A549 (cell line): ENCODE measurements at regions not wholly inside any gene's neighbourhood (a gene's known extent, or its start where the extent isn't known, plus 50 kb on each side); places are given as distances from the start of the nearest gene placed in this dataset.

Experiments
- ATAC-seq, 2 experiments: fragments of 200-7000 bp in 1 of 2; fragments of >200 bp in 1 of 2; cut with Nextera tagmentation in 1 of 2; cut with Tn5 transposase in 1 of 2; 3 replicates each; pipeline versions ENCODE4 v1.8.0 to v1.9.1; 2018 to 2020; ENCODE audit warnings: mild to moderate bottlenecking in 1 of 2, moderate library complexity in 1 of 2
- CTCF ChIA-PET: fragments of 300-600 bp; sonication (Branson Sonifier 250); formaldehyde crosslinking; extraction: SDS; loops from one replicate; lab custom pipeline; 2021; ENCODE audit warnings: antibody characterized with exemption, inconsistent platforms; lab: Yijun Ruan, JAX
- POLR2A ChIA-PET: fragments of 350-600 bp; formaldehyde crosslinking; extraction: SDS; loops from one replicate; lab custom pipeline; 2021; ENCODE audit warnings: antibody characterized with exemption, inconsistent platforms; lab: Yijun Ruan, JAX
- DNase-seq, 2 experiments: peaks; one replicate each; pipeline versions ENCODE4 v3.0.0 to v3.0.0-alpha.2; 2011 to 2016; ENCODE audit warnings: low read depth in 1 of 2, low spot score in 1 of 2
- FAIRE-seq: peaks from 2 replicates; lab custom pipeline; 2011; peaks lifted over from hg19 to GRCh38; lab: Jason Lieb, UNC
- H3K27ac ChIP-seq, 2 experiments: fragments of >200 bp; sonication (Bioruptor Twin); formaldehyde crosslinking; 3 replicates each; pipeline ENCODE4 v1.5.1; 2016 to 2017
- H3K4me1 ChIP-seq: fragments of >200 bp; sonication (Bioruptor Twin); formaldehyde crosslinking; 3 replicates; pipeline ENCODE4 v1.6.1; 2016
- H3K4me2 ChIP-seq: fragments of >200 bp; sonication (Bioruptor Twin); formaldehyde crosslinking; 3 replicates; pipeline ENCODE4 v1.6.1; 2016
- H3K4me3 ChIP-seq: fragments of >200 bp; sonication (Bioruptor Twin); formaldehyde crosslinking; 3 replicates; pipeline ENCODE4 v1.5.1; 2016
- H3K9me3 ChIP-seq: fragments of >200 bp; sonication (Bioruptor Twin); formaldehyde crosslinking; 3 replicates; pipeline ENCODE4 v1.6.1; 2016
- BHLHE40 ChIP-seq: IDR thresholded peaks from 2 replicates; pipeline ENCODE4 v1.6.1; 2012; ENCODE audit warnings: low read depth, low read length, inconsistent platforms
- CBX8 ChIP-seq: fragments of 200-600 bp; sonication (generic); IDR thresholded peaks from 2 replicates; pipeline ENCODE4 v1.6.1; 2016
- E2F6 ChIP-seq: IDR thresholded peaks from 2 replicates; pipeline ENCODE4 v1.6.1; 2012; ENCODE audit warnings: low read depth, borderline replicate concordance
- EHF ChIP-seq: fragments of 250-450 bp; sonication (Bioruptor Pico); IDR thresholded peaks from 2 replicates; pipeline ENCODE4 v1.5.0; 2020; ENCODE audit warnings: mild to moderate bottlenecking
- EHMT2 ChIP-seq: fragments of 200-600 bp; sonication (generic); IDR thresholded peaks from 2 replicates; pipeline ENCODE4 v1.6.1; 2016; ENCODE audit warnings: antibody characterized with exemption, low read depth, mild to moderate bottlenecking, moderate library complexity
- EP300 ChIP-seq, 2 experiments: fragments of >200 bp; sonication (Bioruptor Twin); formaldehyde crosslinking; IDR thresholded peaks; 2 replicates in 1 of 2; 3 replicates in 1 of 2; pipeline ENCODE4 v1.6.1; 2016 to 2017
- FOSB ChIP-seq: fragments of 250-450 bp; sonication (Bioruptor Pico); IDR thresholded peaks from 2 replicates; pipeline ENCODE4 v1.5.0; 2020; ENCODE audit warnings: mild to moderate bottlenecking, moderate library complexity
- FOSL2 ChIP-seq, 2 experiments: fragments of 450-650 bp in 1 of 2; fragments of >200 bp in 1 of 2; sonication (Bioruptor Twin) in 1 of 2; formaldehyde crosslinking; IDR thresholded peaks; 2 replicates each; pipeline versions ENCODE4 v1.5.0 to v1.6.1; 2016 to 2020; ENCODE audit warnings: mild to moderate bottlenecking in 1 of 2, moderate library complexity in 1 of 2
- GATA3 ChIP-seq: IDR thresholded peaks from 2 replicates; pipeline ENCODE4 v1.6.1; 2012; ENCODE audit warnings: borderline replicate concordance
- HES2 ChIP-seq: fragments of >200 bp; sonication (Bioruptor Twin); formaldehyde crosslinking; IDR thresholded peaks from 2 replicates; pipeline ENCODE4 v1.6.1; 2016
- HEYL ChIP-seq: fragments of 250-450 bp; sonication (Bioruptor Pico); IDR thresholded peaks from 2 replicates; pipeline ENCODE4 v1.8.0; 2021; ENCODE audit warnings: mild to moderate bottlenecking, moderate library complexity
- JUNB ChIP-seq: fragments of >200 bp; sonication (Bioruptor Twin); formaldehyde crosslinking; IDR thresholded peaks from 2 replicates; pipeline ENCODE4 v1.6.1; 2016
- KDM5A ChIP-seq: fragments of 200-600 bp; sonication (generic); IDR thresholded peaks from 2 replicates; pipeline ENCODE4 v1.6.1; 2016; ENCODE audit warnings: antibody characterized with exemption, mild to moderate bottlenecking
- MAFK ChIP-seq: fragments of 450-650 bp; IDR thresholded peaks from 2 replicates; pipeline ENCODE4 v1.6.1; 2014; ENCODE audit not compliant: partially characterized antibody
- NFE2L2 ChIP-seq: fragments of 150-350 bp; conservative IDR thresholded peaks from 2 replicates; pipeline ENCODE4 v1.6.1; 2014; ENCODE audit warnings: low read length
- NR3C1 ChIP-seq: fragments of >200 bp; sonication (Bioruptor Twin); formaldehyde crosslinking; IDR thresholded peaks from 3 replicates; pipeline ENCODE4 v1.6.1; 2017
- POLR2A ChIP-seq: IDR thresholded peaks from 2 replicates; pipeline ENCODE4 v1.6.1; 2012; ENCODE audit warnings: mild to moderate bottlenecking, low read length
- POLR2AphosphoS2 ChIP-seq: conservative IDR thresholded peaks from 2 replicates; pipeline ENCODE4 v1.6.1; 2012; ENCODE audit warnings: low read length, improper control_type of control experiment, inconsistent platforms
- RARB ChIP-seq: fragments of 250-450 bp; sonication (Bioruptor Pico); IDR thresholded peaks from 2 replicates; pipeline ENCODE4 v1.8.0; 2021; ENCODE audit warnings: mild to moderate bottlenecking, moderate library complexity
- SREBF2 ChIP-seq: fragments of 450-650 bp; IDR thresholded peaks from 2 replicates; pipeline ENCODE4 v1.6.1; 2014; ENCODE audit warnings: mild to moderate bottlenecking, moderate library complexity
- TP53 ChIP-seq: fragments of 250-450 bp; sonication (Bioruptor Pico); IDR thresholded peaks from 2 replicates; pipeline ENCODE4 v1.5.0; 2021; ENCODE audit warnings: mild to moderate bottlenecking, moderate library complexity
- ZNF302 ChIP-seq: fragments of 250-450 bp; sonication (Bioruptor Pico); IDR thresholded peaks from 2 replicates; pipeline ENCODE4 v1.9.0; 2021; ENCODE audit warnings: inconsistent platforms, mild to moderate bottlenecking, moderate library complexity
- ZSCAN20 ChIP-seq: fragments of 250-450 bp; sonication (Bioruptor Pico); IDR thresholded peaks from 2 replicates; pipeline ENCODE4 v1.8.0; 2022; ENCODE audit warnings: mild to moderate bottlenecking, moderate library complexity
- WGBS: methylation state at CpG from one replicate; pipeline ENCODE4 v1.1.6; 2017; ENCODE audit errors: missing lambda C conversion rate; 5-methylcytosine and 5-hydroxymethylcytosine counted together
- TF ChIP-seq, protein P1 (sequence below): fragments of >200 bp; sonication (Bioruptor Twin); formaldehyde crosslinking; IDR thresholded peaks from 3 replicates; pipeline ENCODE4 v1.6.1; 2016
- TF ChIP-seq, protein P2 (sequence below): fragments of 450-650 bp; IDR thresholded peaks from 2 replicates; pipeline ENCODE4 v1.6.1; 2014; ENCODE audit warnings: antibody characterized with exemption
- TF ChIP-seq, protein P3 (sequence below): fragments of 150-350 bp; IDR thresholded peaks from 2 replicates; pipeline ENCODE4 v1.6.1; 2014; ENCODE audit warnings: low read depth, mild to moderate bottlenecking, low read length
- TF ChIP-seq, protein P4 (sequence below): fragments of 200-600 bp; sonication (generic); IDR thresholded peaks from 2 replicates; pipeline ENCODE4 v1.6.1; 2016; ENCODE audit warnings: antibody characterized with exemption, mild to moderate bottlenecking, moderate library complexity

- Histone ChIP-seq H3K4me1 (peaks cover 16% of the 10 kb centered on the region), H3K4me3 (no peak overlapping the region), H3K9me3 (0 out of 3 replicates have a peak, but pooled peaks cover 3% of the 10 kb centered on the region), H3K4me2 (no peak overlapping the region), H3K27ac (no peak overlapping the region)
- ChIA-PET CTCF (no interaction called here), POLR2A (no interaction called here)
- FAIRE-seq (no peak), DNase-seq (no peak), ATAC-seq (no peak)
- TF ChIP-seq GATA3 (no peak), TP53 (CRISPR knock-in tag) (no peak), FOSB (CRISPR knock-in tag) (no peak), FOSL2 (IDR thresholded peaks at IDR 0.05) (no peak), FOSL2 (CRISPR knock-in tag; IDR thresholded peaks at IDR 0.05) (no peak), POLR2A (no peak), KDM5A (no peak), CBX8 (no peak), EP300 (IDR thresholded peaks at IDR 0.05) (no peak), HEYL (CRISPR knock-in tag) (no peak)
- TF ChIP-seq, protein P1, sequence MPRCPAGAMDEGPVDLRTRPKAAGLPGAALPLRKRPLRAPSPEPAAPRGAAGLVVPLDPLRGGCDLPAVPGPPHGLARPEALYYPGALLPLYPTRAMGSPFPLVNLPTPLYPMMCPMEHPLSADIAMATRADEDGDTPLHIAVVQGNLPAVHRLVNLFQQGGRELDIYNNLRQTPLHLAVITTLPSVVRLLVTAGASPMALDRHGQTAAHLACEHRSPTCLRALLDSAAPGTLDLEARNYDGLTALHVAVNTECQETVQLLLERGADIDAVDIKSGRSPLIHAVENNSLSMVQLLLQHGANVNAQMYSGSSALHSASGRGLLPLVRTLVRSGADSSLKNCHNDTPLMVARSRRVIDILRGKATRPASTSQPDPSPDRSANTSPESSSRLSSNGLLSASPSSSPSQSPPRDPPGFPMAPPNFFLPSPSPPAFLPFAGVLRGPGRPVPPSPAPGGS: no peak
- TF ChIP-seq, protein P2, sequence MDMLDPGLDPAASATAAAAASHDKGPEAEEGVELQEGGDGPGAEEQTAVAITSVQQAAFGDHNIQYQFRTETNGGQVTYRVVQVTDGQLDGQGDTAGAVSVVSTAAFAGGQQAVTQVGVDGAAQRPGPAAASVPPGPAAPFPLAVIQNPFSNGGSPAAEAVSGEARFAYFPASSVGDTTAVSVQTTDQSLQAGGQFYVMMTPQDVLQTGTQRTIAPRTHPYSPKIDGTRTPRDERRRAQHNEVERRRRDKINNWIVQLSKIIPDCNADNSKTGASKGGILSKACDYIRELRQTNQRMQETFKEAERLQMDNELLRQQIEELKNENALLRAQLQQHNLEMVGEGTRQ: no peak
- 80% methylated on average over 14 of the region's 18 CpGs for WGBS
Measured at GRCh38 chr14:99040052-99040451, 231.9 kb downstream of the BCL11B start.

DNA sequence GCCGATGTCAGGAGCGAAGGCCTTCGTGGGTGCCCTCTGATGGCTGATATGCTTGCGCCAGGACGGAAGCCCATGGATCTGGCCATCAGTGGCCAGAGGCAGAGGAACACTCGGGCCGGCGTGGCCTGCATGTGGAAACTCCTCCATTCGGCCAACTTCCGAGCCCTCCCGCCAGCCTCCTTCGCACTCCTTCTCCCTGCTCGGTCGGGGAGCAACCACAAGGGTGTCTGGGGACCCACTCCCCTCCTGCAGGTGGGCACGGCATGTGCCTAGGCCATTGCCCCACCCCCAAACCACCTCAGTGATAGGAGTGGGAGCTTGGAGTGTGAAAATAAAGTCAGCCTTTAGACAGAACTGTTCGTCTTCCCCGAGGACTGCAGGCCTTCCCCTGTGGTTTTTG lies 231.3 kb downstream of the BCL11B start:
- CTCF ChIA-PET: no interaction called here
- FAIRE-seq: no peak
- TF ChIP-seq NFE2L2 (no peak), E2F6 (no peak), RARB (CRISPR knock-in tag) (no peak), JUNB (no peak), EP300 (IDR thresholded peaks at IDR 0.05) (no peak), FOSB (CRISPR knock-in tag) (no peak), ZSCAN20 (CRISPR knock-in tag) (no peak), KDM5A (no peak)
- TF ChIP-seq, protein P3, sequence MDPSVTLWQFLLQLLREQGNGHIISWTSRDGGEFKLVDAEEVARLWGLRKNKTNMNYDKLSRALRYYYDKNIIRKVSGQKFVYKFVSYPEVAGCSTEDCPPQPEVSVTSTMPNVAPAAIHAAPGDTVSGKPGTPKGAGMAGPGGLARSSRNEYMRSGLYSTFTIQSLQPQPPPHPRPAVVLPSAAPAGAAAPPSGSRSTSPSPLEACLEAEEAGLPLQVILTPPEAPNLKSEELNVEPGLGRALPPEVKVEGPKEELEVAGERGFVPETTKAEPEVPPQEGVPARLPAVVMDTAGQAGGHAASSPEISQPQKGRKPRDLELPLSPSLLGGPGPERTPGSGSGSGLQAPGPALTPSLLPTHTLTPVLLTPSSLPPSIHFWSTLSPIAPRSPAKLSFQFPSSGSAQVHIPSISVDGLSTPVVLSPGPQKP: no peak
- TF ChIP-seq, protein P1: no peak
- no peak for ATAC-seq
- 80% methylated on average over 15 of the region's 17 CpGs for WGBS
- no peak overlapping the region for H3K4me3 ChIP-seq
- no peak overlapping the region for H3K27ac ChIP-seq
- POLR2A ChIA-PET: no interaction called here
- 0 out of 3 replicates have a peak, but pooled peaks cover 3% of the 10 kb centered on the region for H3K9me3 ChIP-seq
- DNase-seq: no peak
- H3K4me1 ChIP-seq: peaks cover 9% of the 10 kb centered on the region
- no peak overlapping the region for H3K4me2 ChIP-seq

GRCh38 chr14:99041141-99041819 lies 230.7 kb downstream of the BCL11B start:
- ChIA-PET CTCF (no interaction called here), POLR2A (no interaction called here)
- Histone ChIP-seq H3K4me2 (no peak overlapping the region), H3K4me3 (no peak overlapping the region), H3K27ac (no peak overlapping the region), H3K4me1 (peaks cover 4% of the 10 kb centered on the region), H3K9me3 (0 out of 3 replicates have a peak, but pooled peaks cover 3% of the 10 kb centered on the region)
- DNase-seq (no peak), FAIRE-seq (no peak), ATAC-seq (no peak)
- WGBS: 65% methylated on average over 8 of the region's 8 CpGs
- TF ChIP-seq POLR2AphosphoS2 (no peak), NR3C1 (no peak), ZNF302 (CRISPR knock-in tag) (no peak), BHLHE40 (no peak), SREBF2 (no peak), EHF (CRISPR knock-in tag) (no peak), RARB (CRISPR knock-in tag) (no peak), HES2 (no peak), MAFK (no peak), JUNB (no peak), EHMT2 (no peak)
- TF ChIP-seq, protein P4, sequence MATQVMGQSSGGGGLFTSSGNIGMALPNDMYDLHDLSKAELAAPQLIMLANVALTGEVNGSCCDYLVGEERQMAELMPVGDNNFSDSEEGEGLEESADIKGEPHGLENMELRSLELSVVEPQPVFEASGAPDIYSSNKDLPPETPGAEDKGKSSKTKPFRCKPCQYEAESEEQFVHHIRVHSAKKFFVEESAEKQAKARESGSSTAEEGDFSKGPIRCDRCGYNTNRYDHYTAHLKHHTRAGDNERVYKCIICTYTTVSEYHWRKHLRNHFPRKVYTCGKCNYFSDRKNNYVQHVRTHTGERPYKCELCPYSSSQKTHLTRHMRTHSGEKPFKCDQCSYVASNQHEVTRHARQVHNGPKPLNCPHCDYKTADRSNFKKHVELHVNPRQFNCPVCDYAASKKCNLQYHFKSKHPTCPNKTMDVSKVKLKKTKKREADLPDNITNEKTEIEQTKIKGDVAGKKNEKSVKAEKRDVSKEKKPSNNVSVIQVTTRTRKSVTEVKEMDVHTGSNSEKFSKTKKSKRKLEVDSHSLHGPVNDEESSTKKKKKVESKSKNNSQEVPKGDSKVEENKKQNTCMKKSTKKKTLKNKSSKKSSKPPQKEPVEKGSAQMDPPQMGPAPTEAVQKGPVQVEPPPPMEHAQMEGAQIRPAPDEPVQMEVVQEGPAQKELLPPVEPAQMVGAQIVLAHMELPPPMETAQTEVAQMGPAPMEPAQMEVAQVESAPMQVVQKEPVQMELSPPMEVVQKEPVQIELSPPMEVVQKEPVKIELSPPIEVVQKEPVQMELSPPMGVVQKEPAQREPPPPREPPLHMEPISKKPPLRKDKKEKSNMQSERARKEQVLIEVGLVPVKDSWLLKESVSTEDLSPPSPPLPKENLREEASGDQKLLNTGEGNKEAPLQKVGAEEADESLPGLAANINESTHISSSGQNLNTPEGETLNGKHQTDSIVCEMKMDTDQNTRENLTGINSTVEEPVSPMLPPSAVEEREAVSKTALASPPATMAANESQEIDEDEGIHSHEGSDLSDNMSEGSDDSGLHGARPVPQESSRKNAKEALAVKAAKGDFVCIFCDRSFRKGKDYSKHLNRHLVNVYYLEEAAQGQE: no peak
